ENCODE measurements at regions not wholly inside any gene's neighbourhood (a gene's known extent, or its start where the extent isn't known, plus 50 kb on each side); places are given as distances from the start of the nearest gene placed in this dataset.

GRCh38 chr5:3684771-3685354 is 89.2 kb downstream of the IRX1 start (continued):
- TF ChIP-seq ELK4 (IDR thresholded peaks at IDR 0.05; ENCODE audit: borderline replicate concordance, low read depth, low read length) (no peak), ZFP3 (tag by site-specific recombination; IDR thresholded peaks at IDR 0.05; ENCODE audit: low read depth) (no peak)

DNA sequence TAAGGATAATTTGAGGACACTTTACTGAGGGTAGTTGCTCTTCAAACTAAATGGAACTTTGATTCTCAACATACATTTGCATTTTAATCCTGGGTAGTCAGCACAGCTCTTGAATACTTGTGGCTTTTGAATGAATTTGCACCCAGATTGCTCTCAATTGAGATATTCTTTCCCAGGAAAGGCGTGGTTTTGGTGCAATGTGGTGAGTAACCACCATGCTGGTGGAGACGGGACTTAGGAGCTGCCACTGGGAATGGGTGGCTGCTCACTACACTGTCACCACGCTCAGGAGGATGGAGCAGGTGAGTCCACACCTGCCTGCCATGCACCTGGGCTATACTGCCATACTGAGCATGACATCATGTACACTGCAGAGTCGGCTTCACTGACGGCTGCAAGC is 99.2 kb downstream of the IRX1 start:
- POLR2A ChIA-PET = no interaction called here
- H3K9me3 ChIP-seq (ENCODE audit: control insufficient read depth, insufficient read depth, low read depth, low read length) = no peaks in the 10 kb centered on the region
- H3K36me3 ChIP-seq (ENCODE audit: control insufficient read depth in 2 of 2, insufficient read depth in 1 of 2, low read length in 2 of 2) = no peaks in the 10 kb centered on the region
- no peaks in the 10 kb centered on the region for H3K4me1 ChIP-seq (ENCODE audit: control insufficient read depth, insufficient read depth, low read length)
- H3K4me3 ChIP-seq (ENCODE audit: low read depth, low read length) = no peak overlapping the region
- H3K27ac ChIP-seq (ENCODE audit: extremely low read depth, low read depth, low read length) = no peak overlapping the region
- CTCF ChIA-PET = no interaction called here
- TF ChIP-seq ZNF501 (tag by site-specific recombination; IDR thresholded peaks at IDR 0.05) = no peak

DNA sequence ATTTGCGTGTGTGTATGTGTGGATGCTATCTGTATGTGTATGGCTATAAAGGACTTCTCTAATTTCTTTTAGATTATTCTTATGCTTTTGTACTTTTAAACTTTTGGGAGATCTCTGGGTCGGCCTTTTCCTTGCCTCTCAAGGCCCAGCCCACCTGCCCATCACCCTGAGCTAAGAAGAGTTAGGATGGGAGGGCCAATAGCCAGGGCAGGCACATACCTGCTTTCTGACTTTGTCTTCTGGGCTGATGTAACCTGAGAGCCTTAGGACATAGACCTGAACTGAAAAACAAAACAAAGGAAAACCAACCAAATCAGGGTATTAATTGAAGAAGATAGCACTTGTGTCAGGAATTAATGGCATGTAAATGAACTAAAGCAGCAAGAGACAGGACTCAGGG is 100.2 kb downstream of the IRX1 start:
- Histone ChIP-seq H3K9me3 (ENCODE audit: control insufficient read depth, insufficient read depth, low read depth, low read length) (no peaks in the 10 kb centered on the region), H3K27ac (ENCODE audit: extremely low read depth, low read depth, low read length) (no peak overlapping the region), H3K4me3 (ENCODE audit: low read depth, low read length) (no peak overlapping the region), H3K4me1 (ENCODE audit: control insufficient read depth, insufficient read depth, low read length) (no peaks in the 10 kb centered on the region), H3K36me3 (ENCODE audit: control insufficient read depth in 2 of 2, insufficient read depth in 1 of 2, low read length in 2 of 2) (no peaks in the 10 kb centered on the region)
- CTCF ChIA-PET = no interaction called here
- POLR2A ChIA-PET = no interaction called here
- TF ChIP-seq PRDM10 (tag by site-specific recombination; IDR thresholded peaks at IDR 0.05) = no peak
- no peak for TF ChIP-seq ZNF341 (tag by site-specific recombination; IDR thresholded peaks at IDR 0.05; ENCODE audit: low read depth)
- TF ChIP-seq ZNF830 (tag by site-specific recombination; IDR thresholded peaks at IDR 0.05; ENCODE audit: low read depth) = no peak
- TF ChIP-seq REPIN1 (tag by site-specific recombination; IDR thresholded peaks at IDR 0.05; ENCODE audit: low read depth) = no peak
- no peak for TF ChIP-seq ZNF23 (tag by site-specific recombination; IDR thresholded peaks at IDR 0.05; ENCODE audit: borderline replicate concordance)

- Histone ChIP-seq H3K9me3 (ENCODE audit: control insufficient read depth, insufficient read depth, low read depth, low read length) (no peaks in the 10 kb centered on the region), H3K36me3 (ENCODE audit: control insufficient read depth in 2 of 2, insufficient read depth in 1 of 2, low read length in 2 of 2) (no peaks in the 10 kb centered on the region), H3K27ac (ENCODE audit: extremely low read depth, low read depth, low read length) (no peak overlapping the region), H3K4me1 (ENCODE audit: control insufficient read depth, insufficient read depth, low read length) (no peaks in the 10 kb centered on the region), H3K4me3 (ENCODE audit: low read depth, low read length) (no peak overlapping the region)
- POLR2A ChIA-PET = no interaction called here
- TF ChIP-seq ELK4 (IDR thresholded peaks at IDR 0.05; ENCODE audit: borderline replicate concordance, low read depth, low read length) (no peak), GLI2 (tag by site-specific recombination; IDR thresholded peaks at IDR 0.05; ENCODE audit: borderline replicate concordance, low read depth) (no peak), ZBTB7A (tag by site-specific recombination; IDR thresholded peaks at IDR 0.05; ENCODE audit: low read depth) (no peak)
- CTCF ChIA-PET = no interaction called here
These were observed 102.8 kb downstream of the IRX1 start for GRCh38 chr5:3698412-3698811.
